HG02610 (cell line): ENCODE measurements at regions not wholly inside any gene's neighbourhood (a gene's known extent, or its start where the extent isn't known, plus 50 kb on each side); places are given as distances from the start of the nearest gene placed in this dataset.
A peak's percentile ranks its signal among the peaks of the same experiment; 100 is the strongest.

ENCODE experiments used
- ATAC-seq: cut with Tn5 transposase; IDR thresholded peaks from one replicate; pipeline ENCODE4 v1.9.1; 2021; ENCODE audit warnings: mild to moderate bottlenecking, moderate library complexity; ENCODE audit not compliant: unreplicated experiment

DNA sequence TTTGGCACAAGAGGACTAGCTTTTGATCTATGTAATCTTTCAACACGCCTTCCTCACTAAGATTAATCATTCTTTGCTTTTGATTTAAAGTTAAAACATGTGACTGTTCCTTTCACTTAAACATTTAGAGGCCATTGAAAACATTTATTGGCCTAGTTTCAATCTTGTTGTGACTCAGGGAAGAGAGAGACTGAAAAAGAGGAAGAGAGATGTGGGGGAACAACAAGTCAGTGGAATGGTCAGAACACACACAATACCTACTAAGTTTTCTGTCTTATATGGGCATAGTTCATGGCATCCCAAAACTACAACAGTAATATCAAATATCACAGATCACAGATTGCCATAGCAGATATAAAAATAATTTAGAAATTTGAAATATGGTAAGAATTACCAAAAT is 812.9 kb upstream of the AGA start:
- ATAC-seq, result no peak

DNA sequence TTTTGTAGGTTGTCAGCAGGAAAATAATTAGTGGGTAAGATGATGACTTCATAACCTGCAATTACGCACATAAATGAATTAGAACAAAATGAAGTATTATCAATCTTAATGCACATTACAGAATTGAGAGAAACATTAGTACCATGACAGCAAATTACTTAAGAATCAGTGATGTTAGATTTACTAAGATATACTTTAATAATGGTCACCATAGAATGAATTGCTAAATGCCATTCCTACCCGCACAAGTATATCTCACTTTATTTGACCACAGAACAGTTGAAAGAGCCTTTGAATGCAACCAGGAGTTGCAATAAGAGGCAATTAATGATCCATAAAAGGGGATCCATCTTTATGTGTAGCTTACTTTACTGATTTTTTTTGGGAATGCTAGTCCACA is 816.4 kb upstream of the AGA start:
- ATAC-seq, result no peak

DNA sequence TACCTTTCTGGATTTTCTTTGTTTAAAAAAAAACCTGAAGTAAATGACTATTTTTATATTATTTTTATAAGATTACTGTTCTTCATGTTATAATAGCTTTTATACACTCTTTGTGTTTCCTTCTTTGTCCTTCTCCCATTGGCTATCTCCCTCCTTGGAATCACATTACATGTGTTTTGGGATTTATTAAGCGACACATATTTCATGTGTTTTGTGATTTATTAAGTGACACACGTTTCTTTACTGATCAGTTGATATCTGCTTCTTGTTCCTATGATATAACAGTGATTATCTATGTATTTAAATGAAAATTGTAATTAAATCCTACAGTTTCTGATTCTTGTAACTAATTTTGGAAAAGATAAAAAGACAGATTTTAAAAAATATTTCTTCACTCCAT is 817.3 kb upstream of the AGA start:
- ATAC-seq, result no peak

- no peak for ATAC-seq
Measured at GRCh38 chr4:178264001-178264400, 821.8 kb upstream of the AGA start.

- ATAC-seq, result no peak
Measured at GRCh38 chr4:178271386-178271785, 829.1 kb upstream of the AGA start.

GRCh38 chr4:178273168-178273567 is 830.9 kb upstream of the AGA start:
- no peak for ATAC-seq

DNA sequence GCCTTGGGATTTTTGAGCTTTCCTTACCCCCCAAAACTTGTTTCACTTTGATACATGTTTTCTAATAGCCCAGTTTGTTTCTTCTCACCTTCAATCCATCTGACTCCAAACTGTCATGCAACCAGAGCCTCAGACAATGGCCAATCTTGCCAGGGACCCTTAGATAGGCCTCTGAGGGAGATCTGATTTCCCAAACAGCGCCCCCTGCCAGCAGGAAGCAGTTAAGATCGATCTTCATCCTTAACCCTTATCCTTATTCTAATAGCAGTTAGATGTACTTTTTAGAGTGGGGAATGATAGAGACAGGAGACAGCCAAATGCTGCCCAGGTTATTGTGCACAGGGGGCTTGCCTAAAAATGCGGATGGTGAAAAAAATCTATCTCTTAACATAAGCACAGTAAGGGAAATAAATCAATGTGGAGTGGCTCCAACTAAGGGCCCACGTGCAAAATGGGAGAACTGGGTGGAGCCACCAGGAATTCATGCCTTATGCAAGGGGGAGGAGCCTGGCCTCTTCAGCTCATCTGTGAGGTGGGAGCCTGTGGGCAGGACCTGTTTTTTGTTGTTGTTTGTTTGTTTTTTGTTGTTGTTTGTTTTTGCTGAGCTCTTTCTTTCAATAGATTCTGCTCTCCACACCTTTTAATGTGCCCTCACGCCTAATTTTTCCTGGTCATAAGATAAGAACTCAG is 833.6 kb upstream of the AGA start:
- no peak for ATAC-seq

DNA sequence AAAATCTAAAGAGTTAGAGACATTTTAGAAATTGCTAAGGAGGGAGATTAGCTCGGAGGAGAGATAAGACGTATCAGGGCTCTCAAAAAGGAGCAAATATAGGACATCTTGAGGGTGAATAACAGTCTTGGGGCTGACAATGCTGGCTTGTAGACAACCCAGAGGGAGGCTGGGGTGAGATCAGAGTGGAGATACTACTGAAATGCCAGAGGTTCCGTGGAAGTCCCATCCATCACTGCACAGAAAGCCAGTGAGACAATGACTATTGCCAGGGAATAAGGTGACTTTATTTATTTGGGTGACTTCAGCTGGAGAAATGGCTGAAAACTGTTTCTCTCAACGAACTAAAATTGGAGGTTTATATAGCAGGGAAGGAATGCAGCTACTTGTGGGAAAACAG is 838.1 kb upstream of the AGA start:
- ATAC-seq, result no peak

DNA sequence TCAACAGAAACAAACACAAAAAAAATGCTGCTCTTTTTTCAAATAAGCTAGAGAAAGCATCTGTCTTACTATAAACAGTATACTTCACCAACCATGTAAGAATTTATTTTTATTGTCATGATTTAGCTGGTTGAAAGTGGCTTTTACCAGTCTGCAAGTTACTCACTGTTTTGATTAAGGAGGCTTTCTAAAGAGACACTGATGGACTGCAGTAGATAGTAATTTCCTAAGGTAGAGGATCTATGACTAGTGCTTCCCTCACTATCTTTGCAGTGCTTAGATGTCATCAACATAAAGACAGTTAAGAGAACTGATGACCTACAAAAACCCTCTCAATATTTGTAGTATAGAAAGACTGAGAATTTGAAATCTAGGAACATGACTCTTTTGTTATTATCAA is 846.2 kb upstream of the AGA start:
- ATAC-seq, result no peak

DNA sequence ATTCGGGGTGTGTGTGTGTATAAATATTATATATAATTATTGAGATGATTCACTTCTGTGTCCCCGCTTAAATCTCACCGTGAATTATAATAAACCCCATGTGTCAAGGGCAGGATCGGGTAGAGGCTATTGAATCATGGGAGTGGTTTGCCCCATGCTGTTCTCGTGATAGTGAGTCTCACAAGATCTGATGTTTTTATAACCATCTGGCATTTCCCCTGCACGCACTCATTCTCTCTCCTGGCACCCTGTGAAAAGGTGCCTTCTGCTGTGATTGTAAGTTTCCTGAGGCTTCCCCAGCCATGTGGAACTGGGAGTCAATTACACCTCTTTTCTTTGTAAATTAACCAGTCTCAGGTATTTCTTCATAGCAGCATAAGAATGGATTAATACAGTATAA is 851.4 kb upstream of the AGA start:
- no peak for ATAC-seq

GRCh38 chr4:178296669-178297068 is 854.4 kb upstream of the AGA start:
- no peak for ATAC-seq

GRCh38 chr4:178306565-178306964 is 864.3 kb upstream of the AGA start:
- ATAC-seq, result no peak

- no peak for ATAC-seq
Measured at GRCh38 chr4:178309890-178310289, 867.7 kb upstream of the AGA start.

- ATAC-seq, result no peak
Measured at GRCh38 chr4:178311997-178312396, 869.8 kb upstream of the AGA start.

- ATAC-seq, result peak; percentile 54
Measured at GRCh38 chr4:178314287-178314686, 872.0 kb upstream of the AGA start.

- no peak for ATAC-seq
Measured at GRCh38 chr4:178316211-178316610, 874.0 kb upstream of the AGA start.

DNA sequence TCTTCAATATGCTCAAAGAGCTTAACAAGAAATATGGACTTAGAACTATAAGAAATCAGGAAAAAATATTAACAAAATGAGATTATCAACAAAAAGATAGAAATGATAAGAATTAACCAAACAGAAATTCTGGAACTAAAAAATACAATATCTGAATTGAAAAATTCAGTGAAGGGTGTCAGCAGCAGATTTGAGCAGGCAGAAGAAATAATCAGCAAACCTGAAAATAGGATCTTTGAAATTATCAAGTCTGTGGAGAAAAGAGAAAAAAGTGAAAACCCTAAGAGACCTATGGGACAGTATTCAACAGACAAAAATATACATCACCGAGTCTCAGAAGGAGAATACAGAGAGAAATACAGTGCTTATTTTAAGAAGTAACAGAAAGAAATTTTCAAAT is 877.8 kb upstream of the AGA start:
- no peak for ATAC-seq

DNA sequence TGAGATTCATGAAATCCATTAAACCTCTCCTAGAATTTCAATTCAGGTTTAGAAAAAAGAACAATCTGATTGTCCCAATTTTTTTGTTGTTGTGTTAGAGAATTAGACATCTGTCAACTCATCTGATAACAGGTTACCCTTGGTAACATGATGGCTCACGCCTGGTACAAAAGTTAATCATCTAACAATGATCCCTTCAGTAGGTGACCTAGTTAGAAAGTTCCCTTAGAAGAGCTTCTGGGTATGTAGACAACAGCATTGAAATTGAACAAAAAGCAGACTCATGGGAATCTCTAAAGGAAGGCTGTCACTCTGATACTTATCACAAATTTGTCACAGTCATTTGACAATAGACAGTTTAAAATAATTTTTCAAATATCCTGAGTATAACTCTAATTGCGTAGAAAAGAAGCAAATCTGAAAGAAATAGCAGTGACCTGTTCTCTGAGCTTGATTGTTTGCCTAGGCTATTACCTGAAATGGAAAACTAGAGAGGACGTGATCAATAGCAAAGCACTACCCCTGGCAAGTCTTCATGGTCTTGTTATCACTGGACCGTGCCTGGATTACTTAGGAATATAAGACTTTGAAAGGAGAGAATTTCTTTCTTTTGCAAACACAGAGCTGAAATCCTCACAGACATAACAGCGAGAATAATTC is 880.4 kb upstream of the AGA start:
- no peak for ATAC-seq

DNA sequence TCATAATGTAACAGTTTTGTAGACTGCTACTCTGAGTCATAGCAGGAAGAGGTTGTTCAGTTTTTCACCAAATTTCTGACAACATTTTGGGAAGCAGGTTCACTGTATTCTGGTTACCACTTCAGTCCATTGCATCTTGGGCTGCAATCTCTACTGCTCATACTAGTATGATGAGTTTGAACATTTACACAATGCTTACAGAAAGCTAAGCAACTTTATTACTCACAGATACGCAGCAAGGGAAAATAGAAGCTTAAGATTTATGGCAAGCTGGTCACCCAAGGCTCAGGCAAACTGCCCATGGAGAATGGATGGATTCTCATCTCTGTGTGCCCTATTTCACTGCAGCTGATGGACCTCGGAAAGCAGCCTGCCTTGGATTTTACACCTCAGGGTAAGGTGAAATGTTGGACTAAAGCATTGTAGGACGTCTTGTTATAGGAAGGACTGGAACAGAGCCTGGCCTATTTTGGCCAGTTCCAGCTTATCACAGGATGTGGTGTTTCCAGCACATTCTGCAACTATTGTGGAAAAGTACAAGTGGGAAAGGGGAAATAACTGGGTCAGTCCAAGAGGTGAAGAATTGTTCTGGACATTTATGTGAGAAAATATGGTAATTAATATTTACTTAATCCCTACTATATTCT is 887.1 kb upstream of the AGA start:
- no peak for ATAC-seq

DNA sequence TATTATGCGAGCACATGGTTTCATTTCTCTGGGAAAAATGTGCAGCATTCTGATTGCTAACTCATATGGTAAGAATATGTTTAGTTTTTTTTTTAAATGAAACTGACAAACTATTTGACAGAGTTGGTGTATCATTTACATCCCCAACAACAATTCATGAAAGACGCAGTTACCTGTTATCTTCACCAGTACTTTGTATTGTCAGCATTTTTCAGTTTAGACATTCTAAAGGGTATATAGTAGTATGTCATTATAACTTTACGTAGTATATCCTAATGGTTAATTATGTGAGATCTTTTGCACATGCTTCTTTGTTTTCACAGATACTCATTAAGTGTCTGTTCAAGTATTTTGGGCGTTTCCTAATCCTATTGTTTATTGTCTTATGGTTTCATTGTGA is 891.1 kb upstream of the AGA start:
- ATAC-seq, result no peak

- no peak for ATAC-seq
Measured at GRCh38 chr4:178339769-178340168, 897.5 kb upstream of the AGA start.

GRCh38 chr4:178340468-178340867 is 898.2 kb upstream of the AGA start:
- ATAC-seq, result no peak
